RWPE2 (cell line): ENCODE measurements at regions not wholly inside any gene's neighbourhood (a gene's known extent, or its start where the extent isn't known, plus 50 kb on each side); places are given as distances from the start of the nearest gene placed in this dataset.

Experiments used
- ATAC-seq: fragments of 200-7000 bp; cut with Tn5 transposase; 3 replicates; pipeline ENCODE4 v1.9.1; 2021; ENCODE audit warnings: low read depth
- DNase-seq: peaks from one replicate; pipeline ENCODE4 v3.0.0-alpha.2; 2020; ENCODE audit warnings: low spot score
- H3K27ac ChIP-seq: fragments of 450-650 bp; 2 replicates; pipeline ENCODE4 v1.5.1; 2017; ENCODE audit warnings: mild to moderate bottlenecking; ENCODE audit not compliant: poor library complexity, severe bottlenecking
- H3K27me3 ChIP-seq: fragments of 250-450 bp; sonication (Bioruptor Pico); 2 replicates; pipeline ENCODE4 v1.5.1; 2021; ENCODE audit warnings: mild to moderate bottlenecking, moderate library complexity; ENCODE audit not compliant: insufficient read depth, poor library complexity, severe bottlenecking
- H3K36me3 ChIP-seq: fragments of 250-450 bp; sonication (Bioruptor Pico); 2 replicates; pipeline ENCODE4 v1.5.1; 2020; ENCODE audit warnings: low read depth, mild to moderate bottlenecking, moderate library complexity
- H3K4me1 ChIP-seq: fragments of 250-450 bp; sonication (Bioruptor Pico); 2 replicates; pipeline ENCODE4 v1.5.1; 2021; ENCODE audit warnings: mild to moderate bottlenecking, moderate library complexity; ENCODE audit not compliant: insufficient read depth, poor library complexity, severe bottlenecking
- H3K4me3 ChIP-seq: fragments of 250-450 bp; sonication (Bioruptor Pico); 2 replicates; pipeline ENCODE4 v1.5.1; 2021; ENCODE audit warnings: mild to moderate bottlenecking, moderate library complexity; ENCODE audit not compliant: severe bottlenecking
- H3K9me3 ChIP-seq: fragments of 250-450 bp; sonication (Bioruptor Pico); 2 replicates; pipeline ENCODE4 v1.5.1; 2021; ENCODE audit warnings: mild to moderate bottlenecking, moderate library complexity; ENCODE audit not compliant: severe bottlenecking
- CTCF ChIP-seq: fragments of 450-650 bp; IDR thresholded peaks from one replicate; pipeline ENCODE4 v1.5.1; 2017; ENCODE audit warnings: mild to moderate bottlenecking, moderate library complexity; ENCODE audit not compliant: poor library complexity, severe bottlenecking

- H3K36me3 ChIP-seq: no peaks in the 10 kb centered on the region
- no peaks in the 10 kb centered on the region for H3K27me3 ChIP-seq
- ATAC-seq (peak; percentile 68), DNase-seq (no peak)
- H3K4me1 ChIP-seq: peaks cover 21% of the 10 kb centered on the region
- TF ChIP-seq CTCF: no peak
- H3K9me3 ChIP-seq: no peaks in the 10 kb centered on the region
- H3K4me3 ChIP-seq: no peak overlapping the region
- peak overlapping the region; percentile 15 for H3K27ac ChIP-seq
These were observed 54.2 kb upstream of the CREB1 start for GRCh38 chr2:207475546-207475945.

- no peak for TF ChIP-seq CTCF
- Histone ChIP-seq H3K4me3 (no peak overlapping the region), H3K36me3 (0 out of 2 replicates have a peak, but pooled peaks cover 3% of the 10 kb centered on the region), H3K27ac (no peak overlapping the region), H3K4me1 (peaks cover 21% of the 10 kb centered on the region), H3K27me3 (no peaks in the 10 kb centered on the region), H3K9me3 (no peaks in the 10 kb centered on the region)
- ATAC-seq (no peak), DNase-seq (no peak)
These were observed 51.9 kb upstream of the CREB1 start for GRCh38 chr2:207477896-207478295.

GRCh38 chr2:207478572-207478971, 51.2 kb upstream of the CREB1 start:
- peaks cover 19% of the 10 kb centered on the region for H3K4me1 ChIP-seq
- H3K4me3 ChIP-seq: no peak overlapping the region
- 0 out of 2 replicates have a peak, but pooled peaks cover 3% of the 10 kb centered on the region for H3K36me3 ChIP-seq
- DNase-seq (no peak), ATAC-seq (no peak)
- H3K27ac ChIP-seq: no peak overlapping the region
- H3K9me3 ChIP-seq: no peaks in the 10 kb centered on the region
- TF ChIP-seq CTCF: no peak
- H3K27me3 ChIP-seq: no peaks in the 10 kb centered on the region

- ATAC-seq (no peak), DNase-seq (no peak)
- H3K36me3 ChIP-seq: 0 out of 2 replicates have a peak, but pooled peaks cover 3% of the 10 kb centered on the region
- H3K27ac ChIP-seq: no peak overlapping the region
- peaks cover 18% of the 10 kb centered on the region for H3K4me1 ChIP-seq
- no peak overlapping the region for H3K4me3 ChIP-seq
- TF ChIP-seq CTCF: no peak
- H3K27me3 ChIP-seq: no peaks in the 10 kb centered on the region
- H3K9me3 ChIP-seq: no peaks in the 10 kb centered on the region
These were observed 50.5 kb upstream of the CREB1 start for GRCh38 chr2:207479198-207479785.
